K562 (cell line): ENCODE measurements at regions not wholly inside any gene's neighbourhood (a gene's known extent, or its start where the extent isn't known, plus 50 kb on each side); places are given as distances from the start of the nearest gene placed in this dataset.

Experiments used
- FOXK2 ChIP-seq, 2 experiments: fragments of 450-650 bp; IDR thresholded peaks in 1 of 2; conservative IDR thresholded peaks in 1 of 2; 2 replicates each; pipeline ENCODE4 v1.6.1; 2016; ENCODE audit warnings: low read depth in 2 of 2, mild to moderate bottlenecking in 1 of 2
- KDM4B ChIP-seq, 2 experiments: fragments of 450-650 bp in 1 of 2; sonication (generic) in 1 of 2; IDR thresholded peaks; 2 replicates each; pipeline ENCODE4 v1.6.1; 2016 to 2017; ENCODE audit warnings: borderline replicate concordance in 2 of 2, antibody characterized with exemption in 1 of 2, low read depth in 1 of 2, mild to moderate bottlenecking in 1 of 2
- PCBP2 ChIP-seq: fragments of 200-400 bp; formaldehyde crosslinking; IDR thresholded peaks from 2 replicates; pipeline ENCODE4 v1.6.1; 2018; ENCODE audit warnings: low read length, low read depth, mild to moderate bottlenecking, moderate library complexity; ENCODE audit not compliant: poor library complexity, severe bottlenecking
- POLR2A ChIP-seq: fragments of 450-650 bp; conservative IDR thresholded peaks from 2 replicates; pipeline ENCODE4 v1.6.1; 2016
- RAD21 ChIP-seq, 2 experiments: fragments of 250-450 bp in 1 of 2; fragments of 450-650 bp in 1 of 2; sonication (Bioruptor Pico) in 1 of 2; formaldehyde crosslinking in 1 of 2; IDR thresholded peaks in 1 of 2; conservative IDR thresholded peaks in 1 of 2; 2 replicates each; pipeline versions ENCODE4 v1.4.0 to v1.8.0; 2020 to 2022; ENCODE audit warnings: mild to moderate bottlenecking in 2 of 2, moderate library complexity in 1 of 2
- REST ChIP-seq, 2 experiments: fragments of 450-650 bp; formaldehyde crosslinking in 1 of 2; IDR thresholded peaks; 2 replicates each; pipeline versions ENCODE4 v1.4.0 to v1.6.1; 2014 to 2020; ENCODE audit warnings: mild to moderate bottlenecking in 2 of 2, borderline replicate concordance in 1 of 2, low read depth in 1 of 2
- SNIP1 ChIP-seq: fragments of 450-650 bp; IDR thresholded peaks from 2 replicates; pipeline ENCODE4 v1.7.1; 2017; ENCODE audit warnings: low read depth, mild to moderate bottlenecking
- TBL1XR1 ChIP-seq, 2 experiments: IDR thresholded peaks; 2 replicates each; pipeline ENCODE4 v1.6.1; 2012; ENCODE audit warnings: improper control_type of control experiment in 2 of 2, low read length in 2 of 2, mild to moderate bottlenecking in 1 of 2
- ZNF175 ChIP-seq: fragments of 200-800 bp; sonication (Bioruptor generic); IDR thresholded peaks from 2 replicates; pipeline ENCODE4 v1.6.1; 2016; ENCODE audit warnings: low read depth, mild to moderate bottlenecking, missing genetic modification characterization, missing compliant biosample characterization
- ZNF239 ChIP-seq: fragments of 250-450 bp; sonication (Bioruptor Pico); IDR thresholded peaks from 2 replicates; pipeline ENCODE4 v1.4.0; 2020; ENCODE audit warnings: mild to moderate bottlenecking
- TF ChIP-seq, protein P1 (sequence below), 3 experiments: IDR thresholded peaks in 2 of 3; conservative IDR thresholded peaks in 1 of 3; 2 replicates each; pipeline ENCODE4 v1.5.1; 2011 to 2012; ENCODE audit warnings: low read length in 3 of 3, mild to moderate bottlenecking in 3 of 3, control low read depth in 2 of 3, improper control_type of control experiment in 1 of 3, inconsistent platforms in 1 of 3, low read depth in 1 of 3, mixed read lengths in 1 of 3, moderate library complexity in 1 of 3; ENCODE audit not compliant: insufficient read depth in 2 of 3
- TF ChIP-seq, protein P2 (sequence below): sonication (generic); formaldehyde crosslinking; IDR thresholded peaks from 2 replicates; pipeline ENCODE4 v1.9.0; 2022; ENCODE audit warnings: mild to moderate bottlenecking, missing genetic modification reagents

DNA sequence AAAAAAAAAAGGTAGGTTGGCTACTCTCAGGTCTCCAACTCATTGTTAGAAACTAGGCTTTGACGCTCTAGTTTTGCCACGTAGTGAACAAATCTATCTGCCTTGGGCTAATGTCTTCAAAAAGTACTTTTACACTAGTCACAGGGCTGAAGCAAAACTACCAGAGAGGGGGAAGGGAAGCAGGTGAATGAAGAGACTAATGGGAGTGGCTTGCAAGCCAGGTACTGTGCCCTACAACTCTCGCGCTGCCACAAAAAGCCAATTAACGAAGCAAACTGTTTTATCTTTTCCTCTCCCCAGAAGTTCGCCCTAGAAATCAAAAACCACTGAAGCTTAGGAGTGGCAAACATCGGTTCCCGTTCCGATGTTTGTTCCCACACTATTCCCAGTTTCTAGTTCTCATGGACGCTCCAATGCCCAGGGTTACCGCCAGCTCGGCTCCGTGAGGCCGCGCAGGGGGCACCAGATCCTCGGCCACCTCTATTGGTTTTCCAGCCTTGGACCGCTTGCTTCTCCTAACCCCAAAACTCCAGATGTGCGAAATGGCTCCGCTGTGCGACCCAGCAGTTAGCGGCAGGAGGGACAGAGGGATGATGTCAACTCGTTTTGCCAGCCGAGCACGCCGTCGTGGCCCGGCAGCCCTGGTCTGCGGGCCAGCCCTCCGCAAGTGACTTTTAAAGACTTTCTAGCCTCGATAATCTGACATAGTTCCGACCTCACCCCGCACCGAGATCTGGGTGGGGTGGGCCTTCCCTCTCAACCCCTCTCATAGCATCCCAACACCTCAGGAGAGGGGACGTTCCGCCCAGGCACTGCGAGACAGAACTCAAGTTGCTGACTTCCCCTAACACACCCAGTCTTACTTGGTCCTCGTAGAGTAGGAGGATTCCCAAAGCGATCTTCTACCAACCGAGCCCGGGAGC, 242.1 kb downstream of the KDM5D start:
- TF ChIP-seq KDM4B (IDR thresholded peaks at IDR 0.05; ENCODE audit: borderline replicate concordance in 2 of 2, low read depth in 1 of 2) (no peak), PCBP2 (no peak), ZNF175 (no peak), ZNF239 (CRISPR knock-in tag) (no peak), TBL1XR1 (IDR thresholded peaks at IDR 0.05; ENCODE audit: low read length in 2 of 2) (no peak), RAD21 (CRISPR knock-in tag; conservative IDR thresholded peaks at IDR 0.05 in 1 of 2, IDR thresholded peaks at IDR 0.05 in 1 of 2) (no peak), SNIP1 (no peak), FOXK2 (conservative IDR thresholded peaks at IDR 0.05 in 1 of 2, IDR thresholded peaks at IDR 0.05 in 1 of 2; ENCODE audit: low read depth in 2 of 2) (no peak), REST (IDR thresholded peaks at IDR 0.05; ENCODE audit: borderline replicate concordance) (no peak), REST (CRISPR knock-in tag; IDR thresholded peaks at IDR 0.05; ENCODE audit: low read depth) (no peak), POLR2A (no peak)
- TF ChIP-seq, protein P1, sequence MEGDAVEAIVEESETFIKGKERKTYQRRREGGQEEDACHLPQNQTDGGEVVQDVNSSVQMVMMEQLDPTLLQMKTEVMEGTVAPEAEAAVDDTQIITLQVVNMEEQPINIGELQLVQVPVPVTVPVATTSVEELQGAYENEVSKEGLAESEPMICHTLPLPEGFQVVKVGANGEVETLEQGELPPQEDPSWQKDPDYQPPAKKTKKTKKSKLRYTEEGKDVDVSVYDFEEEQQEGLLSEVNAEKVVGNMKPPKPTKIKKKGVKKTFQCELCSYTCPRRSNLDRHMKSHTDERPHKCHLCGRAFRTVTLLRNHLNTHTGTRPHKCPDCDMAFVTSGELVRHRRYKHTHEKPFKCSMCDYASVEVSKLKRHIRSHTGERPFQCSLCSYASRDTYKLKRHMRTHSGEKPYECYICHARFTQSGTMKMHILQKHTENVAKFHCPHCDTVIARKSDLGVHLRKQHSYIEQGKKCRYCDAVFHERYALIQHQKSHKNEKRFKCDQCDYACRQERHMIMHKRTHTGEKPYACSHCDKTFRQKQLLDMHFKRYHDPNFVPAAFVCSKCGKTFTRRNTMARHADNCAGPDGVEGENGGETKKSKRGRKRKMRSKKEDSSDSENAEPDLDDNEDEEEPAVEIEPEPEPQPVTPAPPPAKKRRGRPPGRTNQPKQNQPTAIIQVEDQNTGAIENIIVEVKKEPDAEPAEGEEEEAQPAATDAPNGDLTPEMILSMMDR (IDR thresholded peaks at IDR 0.05 in 2 of 3, conservative IDR thresholded peaks at IDR 0.05 in 1 of 3; ENCODE audit: insufficient read depth in 2 of 3, low read depth in 1 of 3, low read length in 3 of 3) = no peak
- TF ChIP-seq, protein P2, sequence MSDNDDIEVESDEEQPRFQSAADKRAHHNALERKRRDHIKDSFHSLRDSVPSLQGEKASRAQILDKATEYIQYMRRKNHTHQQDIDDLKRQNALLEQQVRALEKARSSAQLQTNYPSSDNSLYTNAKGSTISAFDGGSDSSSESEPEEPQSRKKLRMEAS (CRISPR knock-in tag) = no peak
